ENCODE measurements at regions not wholly inside any gene's neighbourhood (a gene's known extent, or its start where the extent isn't known, plus 50 kb on each side); places are given as distances from the start of the nearest gene placed in this dataset.

- intact Hi-C loops (cut with DNase I), result no loop called here
- no peaks in the 10 kb centered on the region for H3K4me1 ChIP-seq
- H3K4me3 ChIP-seq, result no peak overlapping the region
- no peaks in the 10 kb centered on the region for H3K9me3 ChIP-seq
- DNase-seq (ENCODE audit: extremely low spot score in 2 of 2), result no peak
- H3K27me3 ChIP-seq, result no peaks in the 10 kb centered on the region
- TF ChIP-seq CTCF (IDR thresholded peaks at IDR 0.05) (no peak), POLR2A (IDR thresholded peaks at IDR 0.05) (no peak), POLR2AphosphoS5 (IDR thresholded peaks at IDR 0.05; ENCODE audit: insufficient read depth in 1 of 2, low read depth in 1 of 2) (no peak)
- H3K27ac ChIP-seq, result no peak overlapping the region
- H3K36me3 ChIP-seq, result no peaks in the 10 kb centered on the region
Observed at GRCh38 chr20:53718142-53719021, 124.7 kb upstream of the ZNF217 start.

- H3K9me3 ChIP-seq, result no peaks in the 10 kb centered on the region
- no peak overlapping the region for H3K27ac ChIP-seq
- no peaks in the 10 kb centered on the region for H3K27me3 ChIP-seq
- TF ChIP-seq CTCF (IDR thresholded peaks at IDR 0.05) (no peak), POLR2A (IDR thresholded peaks at IDR 0.05) (no peak), POLR2AphosphoS5 (IDR thresholded peaks at IDR 0.05; ENCODE audit: insufficient read depth in 1 of 2, low read depth in 1 of 2) (no peak)
- DNase-seq (ENCODE audit: extremely low spot score in 2 of 2), result no peak
- no peak overlapping the region for H3K4me3 ChIP-seq
- intact Hi-C loops (cut with DNase I), result no loop called here
- H3K36me3 ChIP-seq, result no peaks in the 10 kb centered on the region
- no peaks in the 10 kb centered on the region for H3K4me1 ChIP-seq
Observed at GRCh38 chr20:53716395-53716794, 122.8 kb upstream of the ZNF217 start.

GRCh38 chr20:53714524-53714923, 120.9 kb upstream of the ZNF217 start:
- DNase-seq (ENCODE audit: extremely low spot score in 2 of 2), result no peak
- no peaks in the 10 kb centered on the region for H3K36me3 ChIP-seq
- H3K27ac ChIP-seq, result no peak overlapping the region
- H3K27me3 ChIP-seq, result no peaks in the 10 kb centered on the region
- no peaks in the 10 kb centered on the region for H3K9me3 ChIP-seq
- H3K4me1 ChIP-seq, result no peaks in the 10 kb centered on the region
- no peak overlapping the region for H3K4me3 ChIP-seq
- no peak for TF ChIP-seq POLR2A (IDR thresholded peaks at IDR 0.05)
- TF ChIP-seq CTCF (IDR thresholded peaks at IDR 0.05), result no peak
- intact Hi-C loops (cut with DNase I), result no loop called here

GRCh38 chr20:53713328-53714056, 119.9 kb upstream of the ZNF217 start:
- Histone ChIP-seq H3K4me3 (no peak overlapping the region), H3K36me3 (no peaks in the 10 kb centered on the region), H3K9me3 (no peaks in the 10 kb centered on the region), H3K27me3 (no peaks in the 10 kb centered on the region), H3K4me1 (no peaks in the 10 kb centered on the region), H3K27ac (no peak overlapping the region)
- TF ChIP-seq POLR2AphosphoS5 (IDR thresholded peaks at IDR 0.05; ENCODE audit: insufficient read depth in 1 of 2, low read depth in 1 of 2) (no peak), POLR2A (IDR thresholded peaks at IDR 0.05) (no peak), CTCF (IDR thresholded peaks at IDR 0.05) (no peak)
- intact Hi-C loops (cut with DNase I), result no loop called here
- no peak for DNase-seq (ENCODE audit: extremely low spot score in 2 of 2)

Measured in vagina (tissue), 2 donors.